GM12878 (cell line): ENCODE measurements at regions not wholly inside any gene's neighbourhood (a gene's known extent, or its start where the extent isn't known, plus 50 kb on each side); places are given as distances from the start of the nearest gene placed in this dataset.

ENCODE experiments used
- BCLAF1 ChIP-seq: fragments of 450-650 bp; IDR thresholded peaks from 2 replicates; pipeline ENCODE4 v1.6.1; 2017; ENCODE audit warnings: antibody characterized with exemption, mild to moderate bottlenecking, moderate library complexity
- BMI1 ChIP-seq: fragments of 450-650 bp; IDR thresholded peaks from 2 replicates; pipeline ENCODE4 v1.6.1; 2016; ENCODE audit warnings: mild to moderate bottlenecking, moderate library complexity, borderline replicate concordance
- EP300 ChIP-seq, 2 experiments: fragments of 150-350 bp in 1 of 2; IDR thresholded peaks; 2 replicates each; pipeline ENCODE4 v1.6.1; 2011 to 2012; ENCODE audit warnings: low read depth in 2 of 2, low read length in 2 of 2, borderline replicate concordance in 1 of 2, improper control_type of control experiment in 1 of 2, inconsistent platforms in 1 of 2; ENCODE audit not compliant: control insufficient read depth in 1 of 2
- EZH2 ChIP-seq: IDR thresholded peaks from 2 replicates; pipeline ENCODE4 v1.6.1; 2012; ENCODE audit warnings: low read depth, mild to moderate bottlenecking, control low read depth, inconsistent platforms, low read length, borderline replicate concordance; ENCODE audit not compliant: control insufficient read depth
- FOXM1 ChIP-seq: IDR thresholded peaks from 2 replicates; pipeline ENCODE4 v1.6.1; 2012; ENCODE audit warnings: low read depth, mild to moderate bottlenecking, inconsistent platforms, low read length, moderate library complexity
- IKZF2 ChIP-seq, 2 experiments: fragments of 450-650 bp; IDR thresholded peaks; 2 replicates each; pipeline ENCODE4 v1.6.1; 2017; ENCODE audit warnings: mild to moderate bottlenecking in 2 of 2, moderate library complexity in 2 of 2
- POLR2A ChIP-seq: IDR thresholded peaks from 2 replicates; pipeline ENCODE4 v1.6.1; 2011; ENCODE audit warnings: low read depth, mild to moderate bottlenecking, low read length
- RCOR1 ChIP-seq: conservative IDR thresholded peaks from 2 replicates; pipeline ENCODE4 v1.6.1; 2012; ENCODE audit warnings: low read depth, low read length, improper control_type of control experiment
- ZNF274 ChIP-seq: IDR thresholded peaks from one replicate; pipeline ENCODE4 v1.8.0; 2011; ENCODE audit not compliant: insufficient read length, insufficient read depth
- TF ChIP-seq, protein P1 (sequence below): IDR thresholded peaks from 2 replicates; pipeline ENCODE4 v1.6.1; 2011; ENCODE audit warnings: mild to moderate bottlenecking, low read depth, low read length, moderate library complexity; ENCODE audit not compliant: insufficient replicate concordance
- TF ChIP-seq, protein P2 (sequence below): IDR thresholded peaks from 2 replicates; pipeline ENCODE4 v1.6.1; 2012; ENCODE audit warnings: mild to moderate bottlenecking, low read depth, low read length
- TF ChIP-seq, protein P3 (sequence below): IDR thresholded peaks from 2 replicates; pipeline ENCODE4 v1.6.1; 2012; ENCODE audit warnings: low read depth, low read length, improper control_type of control experiment
- TF ChIP-seq, protein P4 (sequence below), 3 experiments: IDR thresholded peaks in 2 of 3; conservative IDR thresholded peaks in 1 of 3; 2 replicates each; pipeline ENCODE4 v1.5.1; 2011; ENCODE audit warnings: low read depth in 3 of 3, low read length in 3 of 3, mild to moderate bottlenecking in 3 of 3, control low read depth in 2 of 3, moderate library complexity in 2 of 3, inconsistent platforms in 1 of 3, mixed read lengths in 1 of 3; ENCODE audit not compliant: control insufficient read depth in 2 of 3, insufficient read depth in 1 of 3; ENCODE audit errors: extremely low read depth in 1 of 3

GRCh38 chr13:73140801-73141200 is 82.0 kb downstream of the KLF5 start:
- TF ChIP-seq BCLAF1 (no peak), EP300 (IDR thresholded peaks at IDR 0.05; ENCODE audit: borderline replicate concordance in 1 of 2, control insufficient read depth in 1 of 2, low read depth in 2 of 2, low read length in 2 of 2) (no peak), BMI1 (no peak), FOXM1 (no peak), IKZF2 (IDR thresholded peaks at IDR 0.05) (no peak), POLR2A (no peak), EZH2 (no peak), ZNF274 (no peak), RCOR1 (no peak)
- TF ChIP-seq, protein P1, sequence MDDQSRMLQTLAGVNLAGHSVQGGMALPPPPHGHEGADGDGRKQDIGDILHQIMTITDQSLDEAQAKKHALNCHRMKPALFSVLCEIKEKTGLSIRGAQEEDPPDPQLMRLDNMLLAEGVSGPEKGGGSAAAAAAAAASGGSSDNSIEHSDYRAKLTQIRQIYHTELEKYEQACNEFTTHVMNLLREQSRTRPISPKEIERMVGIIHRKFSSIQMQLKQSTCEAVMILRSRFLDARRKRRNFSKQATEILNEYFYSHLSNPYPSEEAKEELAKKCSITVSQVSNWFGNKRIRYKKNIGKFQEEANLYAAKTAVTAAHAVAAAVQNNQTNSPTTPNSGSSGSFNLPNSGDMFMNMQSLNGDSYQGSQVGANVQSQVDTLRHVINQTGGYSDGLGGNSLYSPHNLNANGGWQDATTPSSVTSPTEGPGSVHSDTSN, result no peak
- TF ChIP-seq, protein P2, sequence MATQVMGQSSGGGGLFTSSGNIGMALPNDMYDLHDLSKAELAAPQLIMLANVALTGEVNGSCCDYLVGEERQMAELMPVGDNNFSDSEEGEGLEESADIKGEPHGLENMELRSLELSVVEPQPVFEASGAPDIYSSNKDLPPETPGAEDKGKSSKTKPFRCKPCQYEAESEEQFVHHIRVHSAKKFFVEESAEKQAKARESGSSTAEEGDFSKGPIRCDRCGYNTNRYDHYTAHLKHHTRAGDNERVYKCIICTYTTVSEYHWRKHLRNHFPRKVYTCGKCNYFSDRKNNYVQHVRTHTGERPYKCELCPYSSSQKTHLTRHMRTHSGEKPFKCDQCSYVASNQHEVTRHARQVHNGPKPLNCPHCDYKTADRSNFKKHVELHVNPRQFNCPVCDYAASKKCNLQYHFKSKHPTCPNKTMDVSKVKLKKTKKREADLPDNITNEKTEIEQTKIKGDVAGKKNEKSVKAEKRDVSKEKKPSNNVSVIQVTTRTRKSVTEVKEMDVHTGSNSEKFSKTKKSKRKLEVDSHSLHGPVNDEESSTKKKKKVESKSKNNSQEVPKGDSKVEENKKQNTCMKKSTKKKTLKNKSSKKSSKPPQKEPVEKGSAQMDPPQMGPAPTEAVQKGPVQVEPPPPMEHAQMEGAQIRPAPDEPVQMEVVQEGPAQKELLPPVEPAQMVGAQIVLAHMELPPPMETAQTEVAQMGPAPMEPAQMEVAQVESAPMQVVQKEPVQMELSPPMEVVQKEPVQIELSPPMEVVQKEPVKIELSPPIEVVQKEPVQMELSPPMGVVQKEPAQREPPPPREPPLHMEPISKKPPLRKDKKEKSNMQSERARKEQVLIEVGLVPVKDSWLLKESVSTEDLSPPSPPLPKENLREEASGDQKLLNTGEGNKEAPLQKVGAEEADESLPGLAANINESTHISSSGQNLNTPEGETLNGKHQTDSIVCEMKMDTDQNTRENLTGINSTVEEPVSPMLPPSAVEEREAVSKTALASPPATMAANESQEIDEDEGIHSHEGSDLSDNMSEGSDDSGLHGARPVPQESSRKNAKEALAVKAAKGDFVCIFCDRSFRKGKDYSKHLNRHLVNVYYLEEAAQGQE, result no peak
- TF ChIP-seq, protein P3, sequence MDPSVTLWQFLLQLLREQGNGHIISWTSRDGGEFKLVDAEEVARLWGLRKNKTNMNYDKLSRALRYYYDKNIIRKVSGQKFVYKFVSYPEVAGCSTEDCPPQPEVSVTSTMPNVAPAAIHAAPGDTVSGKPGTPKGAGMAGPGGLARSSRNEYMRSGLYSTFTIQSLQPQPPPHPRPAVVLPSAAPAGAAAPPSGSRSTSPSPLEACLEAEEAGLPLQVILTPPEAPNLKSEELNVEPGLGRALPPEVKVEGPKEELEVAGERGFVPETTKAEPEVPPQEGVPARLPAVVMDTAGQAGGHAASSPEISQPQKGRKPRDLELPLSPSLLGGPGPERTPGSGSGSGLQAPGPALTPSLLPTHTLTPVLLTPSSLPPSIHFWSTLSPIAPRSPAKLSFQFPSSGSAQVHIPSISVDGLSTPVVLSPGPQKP, result no peak
- TF ChIP-seq, protein P4, sequence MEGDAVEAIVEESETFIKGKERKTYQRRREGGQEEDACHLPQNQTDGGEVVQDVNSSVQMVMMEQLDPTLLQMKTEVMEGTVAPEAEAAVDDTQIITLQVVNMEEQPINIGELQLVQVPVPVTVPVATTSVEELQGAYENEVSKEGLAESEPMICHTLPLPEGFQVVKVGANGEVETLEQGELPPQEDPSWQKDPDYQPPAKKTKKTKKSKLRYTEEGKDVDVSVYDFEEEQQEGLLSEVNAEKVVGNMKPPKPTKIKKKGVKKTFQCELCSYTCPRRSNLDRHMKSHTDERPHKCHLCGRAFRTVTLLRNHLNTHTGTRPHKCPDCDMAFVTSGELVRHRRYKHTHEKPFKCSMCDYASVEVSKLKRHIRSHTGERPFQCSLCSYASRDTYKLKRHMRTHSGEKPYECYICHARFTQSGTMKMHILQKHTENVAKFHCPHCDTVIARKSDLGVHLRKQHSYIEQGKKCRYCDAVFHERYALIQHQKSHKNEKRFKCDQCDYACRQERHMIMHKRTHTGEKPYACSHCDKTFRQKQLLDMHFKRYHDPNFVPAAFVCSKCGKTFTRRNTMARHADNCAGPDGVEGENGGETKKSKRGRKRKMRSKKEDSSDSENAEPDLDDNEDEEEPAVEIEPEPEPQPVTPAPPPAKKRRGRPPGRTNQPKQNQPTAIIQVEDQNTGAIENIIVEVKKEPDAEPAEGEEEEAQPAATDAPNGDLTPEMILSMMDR (IDR thresholded peaks at IDR 0.05 in 2 of 3, conservative IDR thresholded peaks at IDR 0.05 in 1 of 3; ENCODE audit: control insufficient read depth in 2 of 3, extremely low read depth in 1 of 3, insufficient read depth in 1 of 3, low read depth in 3 of 3, low read length in 3 of 3), result no peak
